ENCODE measurements at regions not wholly inside any gene's neighbourhood (a gene's known extent, or its start where the extent isn't known, plus 50 kb on each side); places are given as distances from the start of the nearest gene placed in this dataset.

GRCh38 chr16:55189682-55190636, 134.0 kb upstream of the IRX6 start:
- TF ChIP-seq EZH2 (IDR thresholded peaks at IDR 0.05; ENCODE audit: borderline replicate concordance) = no peak
- no peak for TF ChIP-seq CTCF (IDR thresholded peaks at IDR 0.05; ENCODE audit: poor library complexity)
